MM.1S (cell line): ENCODE measurements at regions not wholly inside any gene's neighbourhood (a gene's known extent, or its start where the extent isn't known, plus 50 kb on each side); places are given as distances from the start of the nearest gene placed in this dataset.

Experiments used
- EZH2 ChIP-seq: fragments of 300-600 bp; sonication (generic); optimal IDR thresholded peaks from 2 replicates; pipeline ENCODE3; 2017; ENCODE audit warnings: low read depth, mild to moderate bottlenecking, antibody characterized with exemption, low read length, mixed read lengths
- EZH2phosphoT487 ChIP-seq: fragments of 300-600 bp; sonication (generic); IDR thresholded peaks from 2 replicates; pipeline ENCODE4 v1.6.1; 2018; ENCODE audit warnings: antibody characterized with exemption, low read length
- TF ChIP-seq, protein P1 (sequence below): fragments of 300-600 bp; sonication (generic); IDR thresholded peaks from 2 replicates; pipeline ENCODE4 v1.5.1; 2016; ENCODE audit warnings: antibody characterized with exemption, low read length, mixed read lengths

DNA sequence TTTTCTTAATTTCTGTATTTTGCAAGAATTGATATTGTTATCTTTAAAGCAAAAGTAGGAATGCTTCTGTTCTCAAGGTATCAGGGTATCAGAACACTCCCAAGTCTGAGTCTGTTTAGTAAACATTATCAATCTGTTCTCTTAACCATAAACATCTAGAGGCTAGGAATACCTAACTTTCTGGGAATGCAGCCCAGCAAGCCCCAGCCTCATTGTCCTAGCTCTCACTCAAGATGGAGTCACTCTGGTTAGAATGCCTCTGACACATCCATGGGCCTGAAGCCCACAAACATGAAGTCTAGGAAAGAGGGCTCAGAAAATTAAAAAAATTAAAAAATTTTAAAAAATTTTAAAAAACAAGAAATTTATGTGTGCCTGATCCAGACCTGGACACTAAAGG is 315.1 kb upstream of the DKK2 start:
- no peak for TF ChIP-seq EZH2
- TF ChIP-seq, protein P1, sequence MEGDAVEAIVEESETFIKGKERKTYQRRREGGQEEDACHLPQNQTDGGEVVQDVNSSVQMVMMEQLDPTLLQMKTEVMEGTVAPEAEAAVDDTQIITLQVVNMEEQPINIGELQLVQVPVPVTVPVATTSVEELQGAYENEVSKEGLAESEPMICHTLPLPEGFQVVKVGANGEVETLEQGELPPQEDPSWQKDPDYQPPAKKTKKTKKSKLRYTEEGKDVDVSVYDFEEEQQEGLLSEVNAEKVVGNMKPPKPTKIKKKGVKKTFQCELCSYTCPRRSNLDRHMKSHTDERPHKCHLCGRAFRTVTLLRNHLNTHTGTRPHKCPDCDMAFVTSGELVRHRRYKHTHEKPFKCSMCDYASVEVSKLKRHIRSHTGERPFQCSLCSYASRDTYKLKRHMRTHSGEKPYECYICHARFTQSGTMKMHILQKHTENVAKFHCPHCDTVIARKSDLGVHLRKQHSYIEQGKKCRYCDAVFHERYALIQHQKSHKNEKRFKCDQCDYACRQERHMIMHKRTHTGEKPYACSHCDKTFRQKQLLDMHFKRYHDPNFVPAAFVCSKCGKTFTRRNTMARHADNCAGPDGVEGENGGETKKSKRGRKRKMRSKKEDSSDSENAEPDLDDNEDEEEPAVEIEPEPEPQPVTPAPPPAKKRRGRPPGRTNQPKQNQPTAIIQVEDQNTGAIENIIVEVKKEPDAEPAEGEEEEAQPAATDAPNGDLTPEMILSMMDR, result no peak
- TF ChIP-seq EZH2phosphoT487, result no peak
